ACC112 (cell line): ENCODE measurements at regions not wholly inside any gene's neighbourhood (a gene's known extent, or its start where the extent isn't known, plus 50 kb on each side); places are given as distances from the start of the nearest gene placed in this dataset.

ENCODE experiments used
- H2AFZ ChIP-seq: fragments of 200-600 bp; sonication (generic); one replicate; pipeline ENCODE4 v1.6.0; 2017; ENCODE audit warnings: antibody characterized with exemption, low read length; ENCODE audit not compliant: unreplicated experiment
- H3K27ac ChIP-seq: fragments of 200-600 bp; sonication (generic); 2 replicates; pipeline ENCODE4 v1.5.1; 2014; ENCODE audit warnings: low read depth, mild to moderate bottlenecking, antibody characterized with exemption, low read length, moderate library complexity
- H3K27me3 ChIP-seq: fragments of 200-600 bp; sonication (generic); 2 replicates; pipeline ENCODE4 v1.6.1; 2014; ENCODE audit warnings: mild to moderate bottlenecking, antibody characterized with exemption, low read length, moderate library complexity, mixed read lengths; ENCODE audit not compliant: insufficient read depth
- H3K36me3 ChIP-seq: fragments of 200-600 bp; sonication (generic); 2 replicates; pipeline ENCODE4 v1.6.1; 2016; ENCODE audit warnings: mild to moderate bottlenecking, antibody characterized with exemption, low read length, moderate library complexity, mixed read lengths; ENCODE audit not compliant: insufficient read depth
- H3K4me1 ChIP-seq: fragments of 200-600 bp; sonication (generic); one replicate; pipeline ENCODE4 v1.6.1; 2016; ENCODE audit warnings: low read length, mixed read lengths; ENCODE audit not compliant: insufficient read depth, unreplicated experiment, control insufficient read depth
- H3K4me3 ChIP-seq: fragments of 200-600 bp; sonication (generic); 2 replicates; pipeline ENCODE4 v1.5.1; 2014; ENCODE audit warnings: mild to moderate bottlenecking, low read depth, low read length
- H3K79me2 ChIP-seq: fragments of 200-600 bp; sonication (generic); one replicate; pipeline ENCODE4 v1.6.0; 2016; ENCODE audit warnings: low read length; ENCODE audit not compliant: control insufficient read depth, unreplicated experiment, insufficient read depth

DNA sequence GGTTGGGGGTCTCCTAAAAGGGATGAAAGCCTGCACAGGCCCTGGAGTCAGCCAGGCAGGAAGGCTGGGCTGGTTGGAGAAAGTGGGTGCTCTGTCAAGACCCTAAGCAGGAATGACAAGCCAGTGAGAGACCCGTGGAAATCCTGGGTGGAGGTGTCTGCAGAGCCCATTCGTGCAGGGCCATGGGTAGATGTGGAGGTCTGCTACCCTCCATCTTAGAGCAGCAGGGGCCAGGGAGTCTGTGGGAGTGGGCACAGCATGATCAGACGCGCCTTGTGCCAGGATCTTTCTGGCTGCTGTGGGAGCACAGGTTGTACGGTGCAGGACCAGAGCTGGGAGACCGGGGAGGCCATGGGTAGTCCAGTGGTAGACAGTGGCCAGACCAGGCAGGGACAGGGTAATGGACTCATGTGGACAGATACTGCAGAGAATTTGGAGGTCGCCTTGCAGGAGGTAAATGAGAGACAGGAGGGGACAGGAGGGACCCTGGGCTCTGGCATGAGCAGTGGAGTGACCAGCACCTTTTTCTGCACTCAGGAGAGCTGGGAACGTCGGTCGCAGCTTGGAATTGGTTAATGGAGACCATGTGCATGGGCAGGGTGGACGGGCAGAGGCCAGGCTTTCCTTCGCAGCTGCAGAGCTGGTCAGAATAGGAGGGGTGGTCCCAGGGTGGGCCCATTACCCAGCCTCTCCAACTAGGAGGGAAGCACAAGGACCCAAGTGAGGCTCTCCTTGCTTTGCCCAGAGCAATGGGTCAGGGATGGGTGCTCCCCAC is 203.5 kb upstream of the PMEPA1 start:
- H3K4me3 ChIP-seq = no peak overlapping the region
- H3K36me3 ChIP-seq = no peaks in the 10 kb centered on the region
- H3K79me2 ChIP-seq = no peaks in the 10 kb centered on the region
- H3K27ac ChIP-seq = no peak overlapping the region
- no peak overlapping the region for H2AFZ ChIP-seq
- 0 out of 2 replicates have a peak, but pooled peaks cover 2% of the 10 kb centered on the region for H3K27me3 ChIP-seq
- no peaks in the 10 kb centered on the region for H3K4me1 ChIP-seq

DNA sequence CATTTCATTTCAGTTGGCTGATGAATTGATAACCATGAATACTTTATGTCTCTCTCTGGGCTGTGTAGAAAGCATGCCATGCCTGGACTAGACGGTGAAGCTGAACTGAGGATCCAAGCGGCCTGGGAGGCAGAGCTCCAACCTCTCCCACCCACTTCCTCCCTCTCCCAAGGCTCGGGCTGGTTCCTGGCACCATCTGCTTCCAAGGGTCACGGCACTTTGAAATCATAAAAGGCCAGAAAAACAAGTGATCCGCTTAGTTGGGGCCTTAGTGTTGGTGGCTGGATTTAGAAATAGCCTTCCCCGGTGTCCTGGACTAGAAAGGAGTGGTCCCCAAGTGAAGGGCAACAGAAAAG is 202.4 kb upstream of the PMEPA1 start:
- no peaks in the 10 kb centered on the region for H3K79me2 ChIP-seq
- 0 out of 2 replicates have a peak, but pooled peaks cover 2% of the 10 kb centered on the region for H3K27me3 ChIP-seq
- no peak overlapping the region for H2AFZ ChIP-seq
- no peaks in the 10 kb centered on the region for H3K4me1 ChIP-seq
- H3K27ac ChIP-seq = no peak overlapping the region
- H3K4me3 ChIP-seq = no peak overlapping the region
- H3K36me3 ChIP-seq = no peaks in the 10 kb centered on the region

DNA sequence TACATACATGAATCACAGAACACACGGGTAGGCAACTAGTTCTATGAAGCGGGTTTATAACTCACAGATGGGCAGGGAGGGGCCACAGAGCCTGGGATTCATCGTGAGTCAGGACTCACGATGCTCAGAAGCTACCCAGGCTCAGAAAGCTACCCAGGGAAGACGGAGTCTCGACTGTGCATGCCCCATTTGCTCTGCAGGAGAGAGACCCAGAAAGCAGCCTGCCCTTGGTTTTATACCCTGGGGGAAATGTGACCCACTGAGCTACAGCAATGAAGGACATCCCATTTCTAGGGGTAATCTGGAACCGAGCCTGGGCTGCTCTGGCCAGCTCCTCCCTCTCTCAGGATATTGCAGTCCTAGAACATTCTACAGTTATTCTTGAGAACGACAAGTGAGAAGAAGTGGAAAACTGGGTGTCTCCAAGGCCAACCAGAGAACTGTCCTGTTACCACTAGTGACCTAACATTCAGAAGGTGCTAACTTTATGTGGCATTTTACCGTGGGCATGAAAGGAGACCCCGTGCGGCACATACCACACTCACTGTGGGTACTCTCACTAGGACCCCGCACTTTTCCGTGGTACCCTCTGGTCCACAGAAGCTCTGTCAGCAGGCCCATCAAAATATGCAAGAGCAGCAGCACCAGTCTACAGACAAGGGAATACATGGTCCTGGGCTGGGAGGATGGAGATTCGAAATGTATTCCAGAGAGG is 201.9 kb upstream of the PMEPA1 start:
- Histone ChIP-seq H2AFZ (no peak overlapping the region), H3K36me3 (no peaks in the 10 kb centered on the region), H3K27ac (no peak overlapping the region), H3K4me3 (no peak overlapping the region), H3K4me1 (no peaks in the 10 kb centered on the region), H3K27me3 (0 out of 2 replicates have a peak, but pooled peaks cover 2% of the 10 kb centered on the region), H3K79me2 (no peaks in the 10 kb centered on the region)

DNA sequence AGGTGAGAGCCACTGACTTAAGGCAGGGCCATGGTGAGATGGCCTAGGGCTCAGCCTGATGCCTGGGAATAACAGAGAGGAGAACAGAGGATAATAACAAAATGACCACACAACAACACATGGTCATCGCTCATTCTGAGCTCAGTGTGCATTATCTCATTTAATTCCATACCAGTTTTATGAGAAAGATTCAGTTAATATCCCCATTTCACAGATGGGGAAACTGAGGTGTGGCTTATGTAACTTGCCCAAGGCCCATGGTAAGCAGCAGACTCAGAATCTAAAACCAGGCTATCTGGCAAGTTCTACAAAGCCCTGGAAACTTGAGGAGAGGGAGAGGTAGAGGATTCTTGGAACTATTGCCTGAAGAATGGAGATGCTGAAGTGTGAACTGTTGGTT is 200.9 kb upstream of the PMEPA1 start:
- no peaks in the 10 kb centered on the region for H3K79me2 ChIP-seq

DNA sequence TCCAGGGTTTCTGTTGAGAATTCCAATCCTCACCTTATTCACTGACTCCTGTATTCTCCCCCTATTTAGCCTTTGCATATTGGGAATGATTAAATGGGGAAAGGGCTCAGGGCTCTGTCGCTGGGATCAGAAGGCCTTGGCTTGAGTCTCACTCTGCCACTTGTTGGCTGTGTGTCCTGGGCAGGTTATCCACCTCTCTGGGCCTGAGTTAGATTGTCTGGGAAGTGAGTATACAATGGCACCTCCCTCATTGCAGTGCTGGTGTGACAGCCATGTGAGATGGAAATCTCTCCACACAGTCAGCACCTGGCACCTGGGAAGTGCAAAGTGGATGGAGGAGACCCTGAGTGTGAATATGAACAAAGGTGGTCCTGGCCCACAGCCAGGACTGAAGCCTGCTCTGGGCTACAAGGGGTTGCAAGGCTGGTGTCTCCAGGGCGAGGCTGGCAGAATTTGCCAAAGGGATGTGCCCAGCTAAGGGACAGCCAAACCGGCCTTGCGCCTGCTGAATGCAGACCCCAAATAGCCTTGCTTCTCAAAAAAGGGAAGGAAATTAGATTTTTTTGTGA is 200.0 kb upstream of the PMEPA1 start:
- no peaks in the 10 kb centered on the region for H3K36me3 ChIP-seq
- no peak overlapping the region for H3K4me3 ChIP-seq
- peaks cover 9% of the 10 kb centered on the region for H3K27me3 ChIP-seq
- H2AFZ ChIP-seq = no peak overlapping the region
- no peak overlapping the region for H3K27ac ChIP-seq
- no peaks in the 10 kb centered on the region for H3K4me1 ChIP-seq
- no peaks in the 10 kb centered on the region for H3K79me2 ChIP-seq

More for the DNA sequence above, 200.9 kb upstream of the PMEPA1 start:
- Histone ChIP-seq H3K27ac (no peak overlapping the region), H2AFZ (no peak overlapping the region), H3K27me3 (0 out of 2 replicates have a peak, but pooled peaks cover 2% of the 10 kb centered on the region), H3K4me1 (no peaks in the 10 kb centered on the region), H3K4me3 (no peak overlapping the region), H3K36me3 (no peaks in the 10 kb centered on the region)

DNA sequence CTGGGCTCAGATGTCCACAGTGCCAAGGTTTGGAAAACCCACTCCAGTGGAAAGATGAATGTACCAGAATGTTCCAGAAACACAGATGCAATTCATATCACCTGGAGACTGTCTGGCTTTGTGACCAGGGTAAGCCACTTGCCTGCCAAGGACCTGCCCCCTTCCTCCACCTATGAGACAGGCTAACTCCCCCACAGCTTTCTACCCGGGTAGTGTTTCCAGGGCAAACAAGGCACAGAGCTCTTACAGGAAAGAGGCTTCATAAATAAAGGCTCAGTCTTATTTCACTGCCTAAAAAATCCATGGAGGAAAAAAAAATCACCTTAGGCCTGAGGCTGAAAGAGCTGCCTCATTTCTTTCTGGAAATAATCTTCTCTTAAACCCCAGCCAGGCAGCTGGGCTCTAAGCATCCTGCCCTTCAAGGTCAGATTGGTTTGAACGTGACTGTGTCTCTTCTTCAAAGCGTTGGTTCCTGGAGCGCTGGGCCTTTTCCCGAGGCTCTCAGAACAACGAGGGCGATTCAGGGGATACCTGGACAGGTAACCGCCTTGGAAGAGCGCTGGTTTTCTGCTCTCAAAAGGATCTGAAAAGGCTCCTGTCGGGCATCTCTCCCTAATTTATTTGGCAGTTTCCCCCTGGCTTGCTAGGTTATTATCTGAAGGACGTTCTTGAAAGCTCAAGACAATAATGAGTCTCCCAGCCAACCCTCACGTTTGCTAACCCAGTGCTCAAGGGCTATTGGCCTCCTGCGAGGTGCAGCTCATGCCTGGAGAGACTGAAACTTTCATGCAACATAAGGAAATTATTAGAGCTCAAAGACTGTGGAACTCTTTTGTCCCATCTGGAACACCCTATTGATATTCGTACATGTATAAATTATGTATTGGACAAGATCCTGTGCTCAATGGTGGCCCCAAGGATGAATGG is 199.2 kb upstream of the PMEPA1 start:
- Histone ChIP-seq H3K27me3 (peaks cover 11% of the 10 kb centered on the region), H3K36me3 (no peaks in the 10 kb centered on the region), H2AFZ (no peak overlapping the region), H3K27ac (no peak overlapping the region), H3K4me3 (no peak overlapping the region), H3K4me1 (no peaks in the 10 kb centered on the region), H3K79me2 (no peaks in the 10 kb centered on the region)

DNA sequence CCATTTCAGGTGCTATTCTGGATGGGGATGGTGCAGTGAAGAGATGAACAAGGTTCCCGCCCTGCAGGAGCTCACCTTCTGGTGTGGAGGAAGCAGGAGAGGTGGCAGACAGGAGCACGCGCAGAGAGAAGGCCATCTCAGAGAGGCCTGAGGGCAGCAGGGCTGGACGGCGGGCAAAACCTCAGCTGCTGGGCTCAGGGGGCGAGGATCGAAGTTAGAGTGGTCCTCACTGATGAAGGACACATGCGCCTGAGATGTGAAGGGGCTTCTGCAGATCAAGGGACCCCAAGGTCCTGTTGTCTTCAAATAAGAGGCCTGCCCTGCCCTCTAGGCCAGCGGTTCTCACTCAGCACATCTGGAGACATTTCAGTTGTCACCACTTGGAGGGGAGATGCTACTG is 198.4 kb upstream of the PMEPA1 start:
- H3K4me1 ChIP-seq = no peaks in the 10 kb centered on the region
- no peaks in the 10 kb centered on the region for H3K36me3 ChIP-seq
- no peak overlapping the region for H3K27ac ChIP-seq
- peaks cover 11% of the 10 kb centered on the region for H3K27me3 ChIP-seq
- no peak overlapping the region for H3K4me3 ChIP-seq
- H3K79me2 ChIP-seq = no peaks in the 10 kb centered on the region
- no peak overlapping the region for H2AFZ ChIP-seq

DNA sequence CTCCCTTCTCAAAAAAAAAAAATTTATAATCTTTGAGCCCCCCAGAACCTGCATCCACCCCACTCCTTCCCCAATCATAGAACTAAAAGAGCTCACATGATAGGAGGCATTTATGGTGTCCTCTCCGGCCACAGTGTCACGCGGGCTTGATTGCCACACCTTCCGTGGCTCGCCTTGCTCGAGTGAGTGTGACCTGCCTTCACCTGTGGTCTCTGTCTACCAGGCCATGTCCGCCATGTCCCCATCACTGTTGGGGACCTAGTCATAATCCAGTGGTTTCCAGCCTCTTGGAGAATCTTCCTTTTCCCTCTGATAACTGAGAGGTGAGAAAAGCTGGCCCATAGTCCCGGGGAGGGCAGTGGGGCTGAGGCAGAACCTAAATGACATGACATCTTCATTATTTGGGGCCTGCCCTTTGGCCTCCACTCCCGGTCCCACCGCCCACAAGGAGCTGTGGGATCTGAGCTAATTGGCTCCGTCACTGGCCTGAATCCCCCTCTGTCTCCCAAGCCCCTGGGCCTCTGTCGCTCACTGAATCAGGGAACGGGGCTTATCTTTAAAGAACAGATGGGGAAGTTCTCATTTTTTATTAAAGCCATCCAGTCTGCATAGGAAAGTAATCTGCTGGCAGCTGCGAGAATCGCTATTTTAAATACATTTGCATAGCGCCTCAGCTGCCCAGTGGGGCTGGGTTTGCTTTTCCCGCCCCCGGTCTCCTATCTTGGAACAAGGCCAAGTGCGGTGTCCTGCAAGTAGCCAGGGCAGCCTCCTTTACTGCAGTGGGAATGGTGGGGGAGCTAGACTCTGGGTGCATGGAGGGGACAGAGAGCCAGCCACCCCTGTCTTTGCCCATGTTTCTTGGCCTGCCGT is 197.6 kb upstream of the PMEPA1 start:
- H3K4me1 ChIP-seq = no peaks in the 10 kb centered on the region
- no peaks in the 10 kb centered on the region for H3K79me2 ChIP-seq
- H3K27ac ChIP-seq = no peak overlapping the region
- peaks cover 11% of the 10 kb centered on the region for H3K27me3 ChIP-seq
- no peaks in the 10 kb centered on the region for H3K36me3 ChIP-seq
- no peak overlapping the region for H2AFZ ChIP-seq
- no peak overlapping the region for H3K4me3 ChIP-seq

DNA sequence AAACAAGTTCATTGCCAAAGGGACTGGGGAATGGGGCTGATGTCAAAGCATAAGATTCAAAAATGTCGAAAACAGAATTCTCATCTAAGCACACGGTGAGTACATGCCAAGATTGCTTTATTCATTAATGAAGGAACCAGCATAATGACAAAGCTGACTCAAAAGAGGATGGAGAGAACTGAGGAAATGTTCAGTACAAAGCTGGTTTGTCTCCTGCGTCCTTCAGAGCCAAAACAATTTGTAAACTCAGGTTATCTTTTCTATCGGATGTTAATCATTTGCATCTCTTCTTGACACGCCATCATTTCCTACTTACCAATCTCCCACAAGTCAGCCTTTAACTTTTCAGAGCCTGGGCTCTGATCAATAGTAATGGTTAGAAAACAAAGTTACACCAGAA is 195.6 kb upstream of the PMEPA1 start:
- Histone ChIP-seq H3K79me2 (no peaks in the 10 kb centered on the region), H2AFZ (no peak overlapping the region), H3K4me3 (no peak overlapping the region), H3K4me1 (no peaks in the 10 kb centered on the region), H3K36me3 (no peaks in the 10 kb centered on the region), H3K27ac (no peak overlapping the region), H3K27me3 (peaks cover 11% of the 10 kb centered on the region)
